ENCODE measurements at regions not wholly inside any gene's neighbourhood (a gene's known extent, or its start where the extent isn't known, plus 50 kb on each side); places are given as distances from the start of the nearest gene placed in this dataset.

DNA sequence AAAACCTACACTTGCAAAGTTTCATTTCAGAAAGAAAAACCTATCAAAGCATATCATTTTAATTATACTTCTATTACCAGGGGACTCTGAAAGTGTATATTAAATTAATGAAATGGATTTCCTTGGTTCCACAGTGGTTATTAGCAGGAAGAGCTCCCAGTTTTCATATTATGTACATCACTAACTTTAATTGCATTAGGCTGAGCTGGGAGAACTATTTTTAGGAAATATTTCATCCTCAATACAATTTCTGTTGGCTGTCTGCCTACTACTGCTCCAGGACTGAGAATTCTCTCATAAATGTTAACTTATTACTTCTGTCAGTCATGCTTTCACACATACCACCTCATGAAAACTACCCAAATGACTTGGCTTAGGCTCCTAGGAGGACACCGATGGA lies 301.4 kb downstream of the CMPK2 start:
- DNase-seq (ENCODE audit: low read depth in 1 of 2, low spot score in 2 of 2) (no peak), FAIRE-seq (no peak)
- Histone ChIP-seq H2BK12ac (ENCODE audit: low read depth, low read length) (no peak overlapping the region), H2BK15ac (ENCODE audit: low read length) (no peak overlapping the region), H3K27me3 (replicated peaks in 1 of 4; ENCODE audit: control insufficient read depth in 3 of 4, extremely low read depth in 1 of 4, insufficient read depth in 3 of 4, low read length in 3 of 4) (no peaks in the 10 kb centered on the region), H3K4ac (replicated peaks; ENCODE audit: insufficient read length, low read depth, low read length) (no peak overlapping the region), H3K14ac (ENCODE audit: insufficient read length) (no peak overlapping the region), H3K4me2 (ENCODE audit: insufficient read depth in 1 of 2, low read depth in 2 of 2, low read length in 2 of 2) (no peak overlapping the region), H2AK5ac (ENCODE audit: low read depth, low read length) (no peak overlapping the region; the same call in 1 of the 2 replicates), H3K18ac (ENCODE audit: extremely low read depth, low read length) (no peak overlapping the region), H4K91ac (replicated peaks; ENCODE audit: insufficient read length, low read length) (no peak overlapping the region), H3K56ac (replicated peaks; ENCODE audit: insufficient read length, low read depth, low read length) (no peak overlapping the region), H3K9me3 (ENCODE audit: insufficient read depth in 2 of 2, low read depth in 1 of 2, low read length in 1 of 2) (no peaks in the 10 kb centered on the region), H3K36me3 (ENCODE audit: control insufficient read depth in 2 of 4, insufficient read depth in 4 of 4, low read length in 3 of 4) (no peaks in the 10 kb centered on the region), H3K23ac (ENCODE audit: insufficient read length) (no peak overlapping the region), H4K8ac (ENCODE audit: extremely low read depth, insufficient read depth, low read length) (no peak overlapping the region), H3K4me3 (ENCODE audit: extremely low read depth in 1 of 4, insufficient read depth in 2 of 4, low read depth in 3 of 4, low read length in 4 of 4) (no peak overlapping the region), H2AFZ (ENCODE audit: low read length) (no peak overlapping the region), H4K20me1 (replicated peaks in 1 of 2; ENCODE audit: control insufficient read depth in 1 of 2, insufficient read depth in 2 of 2, low read length in 2 of 2) (no peaks in the 10 kb centered on the region), H3K27ac (ENCODE audit: low read depth, low read length) (no peak overlapping the region), H3K79me1 (ENCODE audit: low read depth, low read length) (no peaks in the 10 kb centered on the region), H3K79me2 (ENCODE audit: control insufficient read depth in 1 of 2, insufficient read depth in 2 of 2, low read length in 2 of 2) (no peaks in the 10 kb centered on the region), H3K4me1 (replicated peaks in 1 of 4; ENCODE audit: control insufficient read depth in 3 of 4, insufficient read depth in 4 of 4, low read length in 3 of 4) (no peaks in the 10 kb centered on the region), H4K5ac (ENCODE audit: insufficient read length, low read depth, low read length) (no peak overlapping the region), H3K9ac (replicated peaks in 1 of 4; ENCODE audit: extremely low read depth in 1 of 4, low read depth in 3 of 4, low read length in 3 of 4) (no peak overlapping the region), H2BK5ac (ENCODE audit: low read depth, low read length) (no peak overlapping the region), H2BK120ac (replicated peaks; ENCODE audit: low read depth, low read length) (no peak overlapping the region), H3K23me2 (ENCODE audit: low read depth, low read length) (no peaks in the 10 kb centered on the region), H2BK20ac (ENCODE audit: low read length) (no peak overlapping the region)
- 92% methylated on average over 1 of the region's 1 CpG; no CpG with 5 or more reads in 1 of the 2 experiments for WGBS, 2 experiments (ENCODE audit: extremely low coverage in 1 of 2, insufficient coverage in 1 of 2, insufficient read length in 1 of 2, insufficient replicate concordance in 2 of 2, low coverage in 1 of 2, low lambda C conversion rate in 2 of 2, missing lambda C conversion rate in 1 of 2)
- TF ChIP-seq BCL11A (IDR thresholded peaks at IDR 0.05; ENCODE audit: low read depth in 2 of 2, low read length in 2 of 2) (no peak), SP2 (IDR thresholded peaks at IDR 0.05; ENCODE audit: low read length) (no peak), SUZ12 (IDR thresholded peaks at IDR 0.05; ENCODE audit: low read length) (no peak), YY1 (IDR thresholded peaks at IDR 0.05; ENCODE audit: low read depth, low read length) (no peak), GABPA (IDR thresholded peaks at IDR 0.05; ENCODE audit: borderline replicate concordance, insufficient read depth, low read length) (no peak), EZH2 (IDR thresholded peaks at IDR 0.05; ENCODE audit: low read depth, low read length, severe bottlenecking) (no peak)
- ChIA-PET POLR2A (ENCODE audit: partially characterized antibody) (no interaction called here), CTCF (ENCODE audit: partially characterized antibody) (no interaction called here)

Data from H1 (cell line).